Ascending aorta (tissue), 2 donors: ENCODE measurements at regions not wholly inside any gene's neighbourhood (a gene's known extent, or its start where the extent isn't known, plus 50 kb on each side); places are given as distances from the start of the nearest gene placed in this dataset.

Experiments
- DNase-seq, 2 donors: peaks; one replicate each; pipeline ENCODE4 v3.0.0-alpha.2; 2019; ENCODE audit warnings: low spot score in 2 of 2
- H3K27ac ChIP-seq, 2 donors: fragments of 200-600 bp; sonication (generic); one replicate each; pipeline ENCODE4 v1.5.1; 2016 to 2017; ENCODE audit warnings: mild to moderate bottlenecking in 1 of 2
- H3K27me3 ChIP-seq: fragments of 200-600 bp; sonication (generic); one replicate; pipeline ENCODE4 v1.5.1; 2017
- H3K36me3 ChIP-seq, 2 donors: fragments of 200-600 bp; sonication (generic); one replicate each; pipeline ENCODE4 v1.5.1; 2016
- H3K4me1 ChIP-seq, 2 donors: fragments of 200-600 bp; sonication (generic); one replicate each; pipeline ENCODE4 v1.5.1; 2016 to 2017; ENCODE audit warnings: mild to moderate bottlenecking in 1 of 2
- H3K4me3 ChIP-seq, 2 donors: fragments of 200-600 bp; sonication (generic); one replicate each; pipeline ENCODE4 v1.5.1; 2016 to 2017; ENCODE audit warnings: mild to moderate bottlenecking in 1 of 2
- H3K9me3 ChIP-seq, 2 donors: fragments of 200-600 bp; sonication (generic); one replicate each; pipeline ENCODE4 v1.5.1; 2016
- CTCF ChIP-seq, 3 experiments: fragments of 200-600 bp in 2 of 3; fragments of 450-650 bp in 1 of 3; sonication (generic) in 2 of 3; IDR thresholded peaks; one replicate each; pipeline ENCODE4 v1.5.1; 2016 to 2019; ENCODE audit warnings: antibody characterized with exemption in 3 of 3, mild to moderate bottlenecking in 1 of 3, moderate library complexity in 1 of 3
- intact Hi-C: fragments of 100-400 bp; cut with DNase I; formaldehyde crosslinking; loops from one replicate; pipeline ENCODE4 v1.15.1; 2023

GRCh38 chr3:51621091-51621892 lies 49.8 kb upstream of the TEX264 start:
- no peak overlapping the region for H3K27ac ChIP-seq
- no peak for TF ChIP-seq CTCF (IDR thresholded peaks at IDR 0.05)
- H3K9me3 ChIP-seq, result no peaks in the 10 kb centered on the region
- H3K4me1 ChIP-seq, result peaks cover 0 to 12% of the 10 kb centered on the region in 2 donors
- H3K27me3 ChIP-seq, result no peaks in the 10 kb centered on the region
- DNase-seq, result no peak
- intact Hi-C loops, result no loop called here
- no peak overlapping the region for H3K4me3 ChIP-seq
- H3K36me3 ChIP-seq, result no peaks in the 10 kb centered on the region
